ENCODE measurements at regions not wholly inside any gene's neighbourhood (a gene's known extent, or its start where the extent isn't known, plus 50 kb on each side); places are given as distances from the start of the nearest gene placed in this dataset.

- TF ChIP-seq POLR2A (IDR thresholded peaks at IDR 0.05), result no peak
- no peak for TF ChIP-seq CTCF (IDR thresholded peaks at IDR 0.05)
Observed at GRCh38 chr2:568639-569235, 108.5 kb downstream of the TMEM18 start.

Data from vagina (tissue), 2 donors.